GM12892 (cell line): ENCODE measurements at regions not wholly inside any gene's neighbourhood (a gene's known extent, or its start where the extent isn't known, plus 50 kb on each side); places are given as distances from the start of the nearest gene placed in this dataset.

Experiments
- POLR2A ChIP-seq: IDR thresholded peaks from 2 replicates; pipeline ENCODE4 v1.6.1; 2011; ENCODE audit warnings: low read depth, low read length, control low read depth
- POLR2AphosphoS5 ChIP-seq: IDR thresholded peaks from 2 replicates; pipeline ENCODE4 v1.6.1; 2011; ENCODE audit warnings: low read depth, low read length, control low read depth

DNA sequence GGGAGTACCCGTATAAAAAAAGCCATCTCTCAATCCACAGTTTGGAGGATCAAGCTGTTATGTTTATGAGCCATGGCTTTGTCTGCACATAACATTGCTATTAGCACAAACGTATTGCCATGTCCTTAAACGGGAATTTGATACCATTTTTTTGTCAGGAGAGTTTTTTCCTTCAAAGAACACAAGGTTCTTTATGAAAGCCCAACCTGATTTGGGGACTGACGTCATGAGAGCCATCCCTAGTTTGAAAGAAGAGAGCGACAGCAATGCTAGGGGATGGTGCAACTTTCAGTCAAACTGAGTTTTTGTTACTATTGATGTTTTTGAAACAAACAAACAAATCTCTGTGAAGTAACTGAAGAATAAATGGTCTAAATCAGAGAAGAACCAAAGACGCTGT is 376.6 kb downstream of the EIPR1 start:
- TF ChIP-seq POLR2A: no peak
- no peak for TF ChIP-seq POLR2AphosphoS5
